Ovary (tissue), 3 donors: ENCODE measurements at regions not wholly inside any gene's neighbourhood (a gene's known extent, or its start where the extent isn't known, plus 50 kb on each side); places are given as distances from the start of the nearest gene placed in this dataset.

Source experiments
- POLR2A ChIP-seq: fragments of 450-650 bp; IDR thresholded peaks from one replicate; pipeline ENCODE4 v1.6.1; 2017; ENCODE audit warnings: antibody characterized with exemption, mild to moderate bottlenecking, moderate library complexity
- TF ChIP-seq, protein P1 (sequence below), 3 donors: fragments of 450-650 bp in 2 of 3; fragments of 200-600 bp in 1 of 3; IDR thresholded peaks; one replicate each; pipeline versions ENCODE4 v1.5.1 to v1.8.0; 2016 to 2022; ENCODE audit warnings: antibody characterized with exemption in 3 of 3, mild to moderate bottlenecking in 1 of 3
- donor health status: DM: no; HTN: no; CAD: no.

- TF ChIP-seq POLR2A: no peak
- TF ChIP-seq, protein P1, sequence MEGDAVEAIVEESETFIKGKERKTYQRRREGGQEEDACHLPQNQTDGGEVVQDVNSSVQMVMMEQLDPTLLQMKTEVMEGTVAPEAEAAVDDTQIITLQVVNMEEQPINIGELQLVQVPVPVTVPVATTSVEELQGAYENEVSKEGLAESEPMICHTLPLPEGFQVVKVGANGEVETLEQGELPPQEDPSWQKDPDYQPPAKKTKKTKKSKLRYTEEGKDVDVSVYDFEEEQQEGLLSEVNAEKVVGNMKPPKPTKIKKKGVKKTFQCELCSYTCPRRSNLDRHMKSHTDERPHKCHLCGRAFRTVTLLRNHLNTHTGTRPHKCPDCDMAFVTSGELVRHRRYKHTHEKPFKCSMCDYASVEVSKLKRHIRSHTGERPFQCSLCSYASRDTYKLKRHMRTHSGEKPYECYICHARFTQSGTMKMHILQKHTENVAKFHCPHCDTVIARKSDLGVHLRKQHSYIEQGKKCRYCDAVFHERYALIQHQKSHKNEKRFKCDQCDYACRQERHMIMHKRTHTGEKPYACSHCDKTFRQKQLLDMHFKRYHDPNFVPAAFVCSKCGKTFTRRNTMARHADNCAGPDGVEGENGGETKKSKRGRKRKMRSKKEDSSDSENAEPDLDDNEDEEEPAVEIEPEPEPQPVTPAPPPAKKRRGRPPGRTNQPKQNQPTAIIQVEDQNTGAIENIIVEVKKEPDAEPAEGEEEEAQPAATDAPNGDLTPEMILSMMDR (IDR thresholded peaks at IDR 0.05): no peak
Observed at GRCh38 chr14:35223927-35224326, 68.3 kb upstream of the PSMA6 start.
